ENCODE measurements at regions not wholly inside any gene's neighbourhood (a gene's known extent, or its start where the extent isn't known, plus 50 kb on each side); places are given as distances from the start of the nearest gene placed in this dataset.

DNA sequence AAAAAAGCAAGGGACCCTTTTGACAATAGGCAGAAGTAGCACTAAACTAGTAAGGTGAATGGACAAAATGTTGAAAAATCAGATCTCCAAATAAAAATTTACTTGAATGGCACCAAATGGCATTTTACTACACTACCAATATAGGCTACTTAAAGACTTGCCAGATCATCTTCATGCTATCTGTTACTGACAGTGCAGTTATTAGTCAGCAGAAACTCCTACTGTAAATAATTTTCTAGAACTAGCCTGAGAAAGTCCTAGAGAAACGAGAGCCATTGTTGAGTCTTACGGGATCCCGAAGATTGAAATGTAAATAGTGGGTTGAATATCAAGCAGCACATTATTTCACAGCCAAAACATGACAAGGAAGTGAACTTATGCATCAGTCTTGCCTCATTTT lies 350.3 kb downstream of the SEC23A start:
- TF ChIP-seq, protein P1, sequence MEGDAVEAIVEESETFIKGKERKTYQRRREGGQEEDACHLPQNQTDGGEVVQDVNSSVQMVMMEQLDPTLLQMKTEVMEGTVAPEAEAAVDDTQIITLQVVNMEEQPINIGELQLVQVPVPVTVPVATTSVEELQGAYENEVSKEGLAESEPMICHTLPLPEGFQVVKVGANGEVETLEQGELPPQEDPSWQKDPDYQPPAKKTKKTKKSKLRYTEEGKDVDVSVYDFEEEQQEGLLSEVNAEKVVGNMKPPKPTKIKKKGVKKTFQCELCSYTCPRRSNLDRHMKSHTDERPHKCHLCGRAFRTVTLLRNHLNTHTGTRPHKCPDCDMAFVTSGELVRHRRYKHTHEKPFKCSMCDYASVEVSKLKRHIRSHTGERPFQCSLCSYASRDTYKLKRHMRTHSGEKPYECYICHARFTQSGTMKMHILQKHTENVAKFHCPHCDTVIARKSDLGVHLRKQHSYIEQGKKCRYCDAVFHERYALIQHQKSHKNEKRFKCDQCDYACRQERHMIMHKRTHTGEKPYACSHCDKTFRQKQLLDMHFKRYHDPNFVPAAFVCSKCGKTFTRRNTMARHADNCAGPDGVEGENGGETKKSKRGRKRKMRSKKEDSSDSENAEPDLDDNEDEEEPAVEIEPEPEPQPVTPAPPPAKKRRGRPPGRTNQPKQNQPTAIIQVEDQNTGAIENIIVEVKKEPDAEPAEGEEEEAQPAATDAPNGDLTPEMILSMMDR (IDR thresholded peaks at IDR 0.05): no peak
- TF ChIP-seq EZH2phosphoT487 (IDR thresholded peaks at IDR 0.05): no peak
- TF ChIP-seq EZH2 (IDR thresholded peaks at IDR 0.05): no peak

Data from neural progenitor cell (in vitro differentiated cells).